Loucy (cell line): ENCODE measurements at regions not wholly inside any gene's neighbourhood (a gene's known extent, or its start where the extent isn't known, plus 50 kb on each side); places are given as distances from the start of the nearest gene placed in this dataset.

Experiments used
- CTCF ChIP-seq: fragments of 200-600 bp; sonication (generic); conservative IDR thresholded peaks from 2 replicates; pipeline ENCODE4 v1.5.1; 2014; ENCODE audit warnings: mild to moderate bottlenecking, antibody characterized with exemption, low read length
- EZH2phosphoT487 ChIP-seq: fragments of 200-600 bp; IDR thresholded peaks from 2 replicates; pipeline ENCODE4 v1.6.1; 2018; ENCODE audit warnings: antibody characterized with exemption, mild to moderate bottlenecking, moderate library complexity, borderline replicate concordance

- TF ChIP-seq CTCF (peak; percentile 47), EZH2phosphoT487 (no peak)
These were observed 55.7 kb upstream of the FERMT1 start for GRCh38 chr20:6178537-6178936.
